ENCODE measurements at regions not wholly inside any gene's neighbourhood (a gene's known extent, or its start where the extent isn't known, plus 50 kb on each side); places are given as distances from the start of the nearest gene placed in this dataset.

- Histone ChIP-seq H2BK15ac (ENCODE audit: low read length) (no peak overlapping the region), H3K23ac (ENCODE audit: insufficient read length) (no peak overlapping the region), H2BK5ac (ENCODE audit: low read depth, low read length) (no peak overlapping the region), H3K18ac (ENCODE audit: extremely low read depth, low read length) (no peak overlapping the region), H3K9me3 (ENCODE audit: insufficient read depth in 2 of 2, low read depth in 1 of 2, low read length in 1 of 2) (no peaks in the 10 kb centered on the region), H3K4me2 (ENCODE audit: insufficient read depth in 1 of 2, low read depth in 2 of 2, low read length in 2 of 2) (no peak overlapping the region), H3K56ac (replicated peaks; ENCODE audit: insufficient read length, low read depth, low read length) (no peak overlapping the region), H3K4me3 (ENCODE audit: extremely low read depth in 1 of 4, insufficient read depth in 2 of 4, low read depth in 3 of 4, low read length in 4 of 4) (no peak overlapping the region), H4K91ac (replicated peaks; ENCODE audit: insufficient read length, low read length) (no peak overlapping the region), H3K27ac (ENCODE audit: low read depth, low read length) (no peak overlapping the region), H4K20me1 (replicated peaks in 1 of 2; ENCODE audit: control insufficient read depth in 1 of 2, insufficient read depth in 2 of 2, low read length in 2 of 2) (no peaks in the 10 kb centered on the region), H4K8ac (ENCODE audit: extremely low read depth, insufficient read depth, low read length) (no peak overlapping the region), H2AK5ac (ENCODE audit: low read depth, low read length) (no peak overlapping the region), H3K27me3 (replicated peaks in 1 of 4; ENCODE audit: control insufficient read depth in 3 of 4, extremely low read depth in 1 of 4, insufficient read depth in 3 of 4, low read length in 3 of 4) (no peaks in the 10 kb centered on the region), H3K79me1 (ENCODE audit: low read depth, low read length) (no peaks in the 10 kb centered on the region), H2BK120ac (replicated peaks; ENCODE audit: low read depth, low read length) (no peak overlapping the region), H2BK20ac (ENCODE audit: low read length) (no peak overlapping the region), H3K79me2 (ENCODE audit: control insufficient read depth in 1 of 2, insufficient read depth in 2 of 2, low read length in 2 of 2) (no peaks in the 10 kb centered on the region), H3K9ac (replicated peaks in 1 of 4; ENCODE audit: extremely low read depth in 1 of 4, low read depth in 3 of 4, low read length in 3 of 4) (no peak overlapping the region), H3K36me3 (ENCODE audit: control insufficient read depth in 2 of 4, insufficient read depth in 4 of 4, low read length in 3 of 4) (no peaks in the 10 kb centered on the region), H3K14ac (ENCODE audit: insufficient read length) (no peak overlapping the region), H2AFZ (ENCODE audit: low read length) (no peak overlapping the region), H3K23me2 (ENCODE audit: low read depth, low read length) (no peaks in the 10 kb centered on the region), H2BK12ac (ENCODE audit: low read depth, low read length) (no peak overlapping the region), H3K4ac (replicated peaks; ENCODE audit: insufficient read length, low read depth, low read length) (no peak overlapping the region), H3K4me1 (replicated peaks in 1 of 4; ENCODE audit: control insufficient read depth in 3 of 4, insufficient read depth in 4 of 4, low read length in 3 of 4) (no peaks in the 10 kb centered on the region), H4K5ac (ENCODE audit: insufficient read length, low read depth, low read length) (no peak overlapping the region)
- TF ChIP-seq NANOG (IDR thresholded peaks at IDR 0.05; ENCODE audit: insufficient read depth, low read depth, low read length, poor library complexity, severe bottlenecking), result no peak
- FAIRE-seq (no peak), DNase-seq (ENCODE audit: low read depth in 1 of 2, low spot score in 2 of 2) (no peak)
- CTCF ChIA-PET (ENCODE audit: partially characterized antibody), result interaction anchor here (0.6 kb wide), 1 partner anchor 471 kb away, joined by 3 read pairs; no protein-coding TSS in a partner anchor
- WGBS, 2 experiments (ENCODE audit: extremely low coverage in 1 of 2, insufficient coverage in 1 of 2, insufficient read length in 1 of 2, insufficient replicate concordance in 2 of 2, low coverage in 1 of 2, low lambda C conversion rate in 2 of 2, missing lambda C conversion rate in 1 of 2), result 93% methylated on average over 4 of the region's 4 CpGs; no CpG with 5 or more reads in 1 of the 2 experiments
- POLR2A ChIA-PET (ENCODE audit: partially characterized antibody), result no interaction called here
Measured at GRCh38 chr14:28983279-28983678, 216.7 kb downstream of the FOXG1 start.
